NT2/D1 (cell line): ENCODE measurements at regions not wholly inside any gene's neighbourhood (a gene's known extent, or its start where the extent isn't known, plus 50 kb on each side); places are given as distances from the start of the nearest gene placed in this dataset.
"Not testable (repeated sequence)": the region's sequence is repeated elsewhere in the genome, so short reads cannot be mapped to it uniquely, and the experiment has no call there.

Experiments
- DNase-seq: peaks from one replicate; pipeline ENCODE4 v3.0.0-alpha.2; 2011; ENCODE audit warnings: low read depth, low spot score
- H3K27me3 ChIP-seq: 2 replicates; pipeline ENCODE4 v1.6.0; 2011; ENCODE audit warnings: mild to moderate bottlenecking; ENCODE audit not compliant: insufficient read length, insufficient read depth
- H3K36me3 ChIP-seq: 2 replicates; pipeline ENCODE4 v1.6.1; 2011; ENCODE audit warnings: mild to moderate bottlenecking, low read length, mixed read lengths; ENCODE audit not compliant: insufficient read depth, insufficient read length
- H3K4me1 ChIP-seq: 2 replicates; pipeline ENCODE4 v1.5.1; 2011; ENCODE audit not compliant: insufficient read depth, insufficient read length
- H3K4me3 ChIP-seq: 2 replicates; pipeline ENCODE4 v1.5.1; 2011; ENCODE audit warnings: low read depth; ENCODE audit not compliant: insufficient read length
- H3K9ac ChIP-seq: 2 replicates; pipeline ENCODE4 v1.6.0; 2011; ENCODE audit warnings: low read depth; ENCODE audit not compliant: insufficient read length
- H3K9me3 ChIP-seq: 2 replicates; pipeline ENCODE4 v1.5.1; 2011; ENCODE audit warnings: mild to moderate bottlenecking, low read length; ENCODE audit not compliant: insufficient read depth
- SUZ12 ChIP-seq: IDR thresholded peaks from 2 replicates; pipeline ENCODE4 v1.6.1; 2011; ENCODE audit not compliant: insufficient read length, insufficient read depth; ENCODE audit errors: extremely low read depth
- YY1 ChIP-seq: IDR thresholded peaks from 2 replicates; pipeline ENCODE4 v1.6.1; 2011; ENCODE audit not compliant: insufficient read length, insufficient read depth
- ZNF274 ChIP-seq: IDR thresholded peaks from 2 replicates; pipeline ENCODE4 v1.6.1; 2011; ENCODE audit warnings: mild to moderate bottlenecking, low read depth, low read length

GRCh38 chr13:100796463-100796862, 121.9 kb upstream of the TMTC4 start:
- Histone ChIP-seq H3K9ac (no peak overlapping the region), H3K9me3 (peaks cover 9% of the 10 kb centered on the region; the same call in 1 of the 2 replicates), H3K4me3 (no peak overlapping the region), H3K36me3 (no peaks in the 10 kb centered on the region), H3K27me3 (no peaks in the 10 kb centered on the region), H3K4me1 (no peaks in the 10 kb centered on the region)
- TF ChIP-seq ZNF274: no peak
- TF ChIP-seq SUZ12: no peak
- no peak for TF ChIP-seq YY1
- DNase-seq: no peak

- no peaks in the 10 kb centered on the region for H3K27me3 ChIP-seq
- no peak for DNase-seq
- no peak overlapping the region for H3K9ac ChIP-seq
- TF ChIP-seq SUZ12 (no peak), YY1 (no peak), ZNF274 (no peak)
- H3K4me3 ChIP-seq: no peak overlapping the region
- no peaks in the 10 kb centered on the region for H3K36me3 ChIP-seq
- H3K4me1 ChIP-seq: no peaks in the 10 kb centered on the region
- peaks cover 9% of the 10 kb centered on the region; the same call in 1 of the 2 replicates for H3K9me3 ChIP-seq
These were observed 120.0 kb upstream of the TMTC4 start for GRCh38 chr13:100794575-100794974.

- H3K4me1 ChIP-seq: no peaks in the 10 kb centered on the region
- H3K4me3 ChIP-seq: no peak overlapping the region
- peaks cover 9% of the 10 kb centered on the region; the same call in 1 of the 2 replicates for H3K9me3 ChIP-seq
- H3K9ac ChIP-seq: no peak overlapping the region
- no peaks in the 10 kb centered on the region for H3K36me3 ChIP-seq
- H3K27me3 ChIP-seq: no peaks in the 10 kb centered on the region
- no peak for DNase-seq
- TF ChIP-seq ZNF274 (no peak), SUZ12 (no peak), YY1 (no peak)
These were observed 115.8 kb upstream of the TMTC4 start for GRCh38 chr13:100790405-100790804.

- no peak overlapping the region for H3K9ac ChIP-seq
- DNase-seq: no peak
- no peaks in the 10 kb centered on the region for H3K4me1 ChIP-seq
- TF ChIP-seq SUZ12 (no peak), YY1 (no peak), ZNF274 (no peak)
- H3K4me3 ChIP-seq: no peak overlapping the region
- H3K36me3 ChIP-seq: no peaks in the 10 kb centered on the region
- no peaks in the 10 kb centered on the region for H3K27me3 ChIP-seq
- peaks cover 9% of the 10 kb centered on the region; the same call in 1 of the 2 replicates for H3K9me3 ChIP-seq
These were observed 115.4 kb upstream of the TMTC4 start for GRCh38 chr13:100789968-100790367.

GRCh38 chr13:100789481-100789880, 114.9 kb upstream of the TMTC4 start:
- H3K27me3 ChIP-seq: no peaks in the 10 kb centered on the region
- H3K4me3 ChIP-seq: no peak overlapping the region
- H3K9me3 ChIP-seq: peaks cover 8% of the 10 kb centered on the region; the same call in 1 of the 2 replicates

GRCh38 chr13:100789025-100789424, 114.4 kb upstream of the TMTC4 start:
- TF ChIP-seq YY1: no peak
- no peak for TF ChIP-seq SUZ12
- no peak for TF ChIP-seq ZNF274
- no peak for DNase-seq
- no peaks in the 10 kb centered on the region for H3K36me3 ChIP-seq
- no peak overlapping the region for H3K9ac ChIP-seq
- H3K4me3 ChIP-seq: no peak overlapping the region
- peaks cover 4% of the 10 kb centered on the region; the same call in 1 of the 2 replicates for H3K9me3 ChIP-seq
- H3K27me3 ChIP-seq: no peaks in the 10 kb centered on the region
- no peaks in the 10 kb centered on the region for H3K4me1 ChIP-seq

More at GRCh38 chr13:100789481-100789880, 114.9 kb upstream of the TMTC4 start:
- no peak for TF ChIP-seq ZNF274
- no peak overlapping the region for H3K9ac ChIP-seq
- no peaks in the 10 kb centered on the region for H3K4me1 ChIP-seq
- no peak for DNase-seq
- H3K36me3 ChIP-seq: no peaks in the 10 kb centered on the region

GRCh38 chr13:100788540-100788939, 113.9 kb upstream of the TMTC4 start:
- H3K9ac ChIP-seq: no peak overlapping the region

GRCh38 chr13:100787899-100788298, 113.3 kb upstream of the TMTC4 start:
- H3K36me3 ChIP-seq: no peaks in the 10 kb centered on the region
- H3K9ac ChIP-seq: no peak overlapping the region
- no peaks in the 10 kb centered on the region for H3K27me3 ChIP-seq
- H3K4me1 ChIP-seq: no peaks in the 10 kb centered on the region
- no peak for DNase-seq
- no peak overlapping the region for H3K4me3 ChIP-seq
- no peaks in the 10 kb centered on the region for H3K9me3 ChIP-seq
- TF ChIP-seq ZNF274 (no peak), SUZ12 (no peak)

More at GRCh38 chr13:100788540-100788939, 113.9 kb upstream of the TMTC4 start:
- DNase-seq: no peak
- no peaks in the 10 kb centered on the region for H3K4me1 ChIP-seq
- TF ChIP-seq ZNF274 (no peak), YY1 (no peak), SUZ12 (no peak)
- H3K27me3 ChIP-seq: no peaks in the 10 kb centered on the region
- H3K36me3 ChIP-seq: no peaks in the 10 kb centered on the region
- H3K4me3 ChIP-seq: no peak overlapping the region
- no peaks in the 10 kb centered on the region for H3K9me3 ChIP-seq

- not testable (repeated sequence) for H3K27me3 ChIP-seq, H3K4me3 ChIP-seq, H3K9ac ChIP-seq, H3K4me1 ChIP-seq, H3K9me3 ChIP-seq, DNase-seq, H3K36me3 ChIP-seq
These were observed 102.1 kb upstream of the TMTC4 start for GRCh38 chr13:100776686-100777085.
